Natural killer cell (primary cell): ENCODE measurements at regions not wholly inside any gene's neighbourhood (a gene's known extent, or its start where the extent isn't known, plus 50 kb on each side); places are given as distances from the start of the nearest gene placed in this dataset.

ENCODE experiments used
- ATAC-seq, 3 donors: fragments of 150-1000 bp in 2 of 3; fragments of 200-7000 bp in 1 of 3; cut with Tn5 transposase; 1 replicate in 1 of 3; 2 replicates in 2 of 3; pipeline ENCODE4 v1.10.0; 2021; ENCODE audit warnings: mild to moderate bottlenecking in 2 of 3, moderate library complexity in 2 of 3
- DNase-seq, 2 donors: peaks; one replicate each; pipeline versions ENCODE4 v3.0.0 to v3.0.0-alpha.2; 2013 to 2021; ENCODE audit warnings: mixed read lengths in 1 of 2
- H3K27ac ChIP-seq: one replicate; pipeline ENCODE4 v1.5.1; 2013; ENCODE audit warnings: mild to moderate bottlenecking, low read length
- H3K27me3 ChIP-seq: one replicate; pipeline ENCODE4 v1.6.1; 2013; ENCODE audit warnings: low read length; ENCODE audit not compliant: control insufficient read depth, insufficient read depth
- H3K36me3 ChIP-seq: one replicate; pipeline ENCODE4 v1.6.1; 2013; ENCODE audit warnings: low read length; ENCODE audit not compliant: control insufficient read depth, insufficient read depth
- H3K4me1 ChIP-seq: one replicate; pipeline ENCODE4 v1.6.1; 2013; ENCODE audit warnings: low read length; ENCODE audit not compliant: control insufficient read depth, insufficient read depth
- H3K4me3 ChIP-seq: one replicate; pipeline ENCODE4 v1.5.1; 2013; ENCODE audit warnings: low read length
- H3K9me3 ChIP-seq: one replicate; pipeline ENCODE4 v1.6.1; 2013; ENCODE audit warnings: low read length; ENCODE audit not compliant: control insufficient read depth, insufficient read depth
- H3K27ac Mint-ChIP-seq, 2 donors: one replicate each; pipeline ENCODE4 v1.8.0; 2022; ENCODE audit warnings: mild to moderate bottlenecking in 2 of 2, mixed read lengths in 2 of 2, moderate library complexity in 1 of 2
- H3K27me3 Mint-ChIP-seq, 2 donors: one replicate each; pipeline ENCODE4 v1.8.0; 2022; ENCODE audit warnings: low read depth in 2 of 2, mixed read lengths in 2 of 2
- H3K36me3 Mint-ChIP-seq: one replicate; pipeline ENCODE4 v1.8.0; 2022; ENCODE audit warnings: mixed read lengths
- H3K4me1 Mint-ChIP-seq, 2 donors: one replicate each; pipeline ENCODE4 v1.8.0; 2022; ENCODE audit warnings: mixed read lengths in 2 of 2
- H3K4me3 Mint-ChIP-seq: one replicate; pipeline ENCODE4 v1.8.0; 2022; ENCODE audit warnings: mild to moderate bottlenecking, moderate library complexity, mixed read lengths
- H3K9me3 Mint-ChIP-seq, 2 donors: one replicate each; pipeline ENCODE4 v1.8.0; 2022; ENCODE audit warnings: mixed read lengths in 2 of 2
- CTCF ChIP-seq: fragments of 200-600 bp; IDR thresholded peaks from one replicate; pipeline ENCODE4 v1.8.0; 2022; ENCODE audit warnings: antibody characterized with exemption
- WGBS: methylation state at CpG from one replicate; pipeline ENCODE4 v1.1.7; 2013; ENCODE audit warnings: missing lambda C conversion rate; ENCODE audit not compliant: insufficient coverage; 5-methylcytosine and 5-hydroxymethylcytosine counted together
- intact Hi-C: fragments of 100-400 bp; cut with micrococcal nuclease; formaldehyde crosslinking; loops from one replicate; pipeline ENCODE4 v1.14.2; 2022

DNA sequence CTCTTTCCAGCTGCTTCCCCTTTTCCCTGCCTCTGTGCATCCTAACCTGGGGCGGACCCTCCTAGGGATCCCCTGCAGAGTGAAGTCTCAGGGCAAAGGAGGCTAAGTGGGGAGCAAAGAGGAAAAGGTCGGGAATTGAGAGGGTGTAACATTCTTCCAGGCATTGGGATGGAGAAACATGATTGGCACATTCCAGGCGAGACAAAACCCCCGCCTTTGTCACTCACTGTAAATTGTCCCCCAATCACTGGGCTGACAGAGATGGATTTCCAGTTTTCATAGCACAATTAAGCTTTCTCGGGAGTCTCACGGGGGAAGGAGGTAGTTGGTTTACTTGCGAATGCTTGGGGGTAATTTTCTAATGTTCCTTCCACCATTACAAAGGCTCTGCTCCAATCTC, 74.9 kb downstream of the MIAT start:
- 93% methylated on average over 6 of the region's 7 CpGs for WGBS
- H3K27me3 ChIP-seq = no peaks in the 10 kb centered on the region

DNA sequence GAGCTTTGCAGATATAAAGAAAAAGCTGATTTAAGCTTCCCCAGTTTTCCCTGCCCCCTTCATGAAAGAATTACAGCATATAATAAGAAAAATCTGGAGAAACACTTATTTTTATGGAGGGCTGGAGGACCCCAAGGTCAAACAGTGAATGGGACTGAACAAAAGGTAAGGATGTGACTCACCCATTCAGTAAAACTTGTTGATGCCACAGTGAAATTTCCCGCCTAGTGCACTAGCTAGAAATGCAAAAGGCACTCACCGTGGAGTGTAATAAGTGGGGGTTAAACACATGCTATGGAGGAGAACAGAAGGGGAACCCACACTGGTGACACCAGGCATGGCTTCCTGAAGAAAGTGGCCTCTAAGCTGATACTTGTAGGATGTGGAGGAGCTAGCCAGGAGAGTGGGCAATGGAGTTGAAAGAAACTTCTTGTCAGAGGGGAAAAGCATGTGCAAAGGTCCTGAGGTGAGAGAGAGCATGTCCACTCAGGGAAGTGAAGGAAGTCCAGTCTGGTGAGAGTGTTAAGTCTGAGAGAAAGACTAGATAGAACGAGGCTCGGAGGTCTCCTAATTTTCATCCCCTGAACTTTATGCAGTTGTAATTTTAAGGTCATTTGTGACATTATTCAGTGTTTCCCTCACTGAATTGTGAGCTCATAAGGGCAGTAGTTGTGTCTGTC, 77.1 kb downstream of the MIAT start:
- Histone ChIP-seq H3K4me1 (no peaks in the 10 kb centered on the region), H3K9me3 (no peaks in the 10 kb centered on the region), H3K4me3 (no peak overlapping the region), H3K27ac (no peak overlapping the region), H3K27me3 (no peaks in the 10 kb centered on the region), H3K36me3 (peaks cover 8% of the 10 kb centered on the region)
- no peaks in the 10 kb centered on the region for H3K27me3 Mint-ChIP-seq
- 95% methylated on average over 4 of the region's 4 CpGs for WGBS
- no peak for TF ChIP-seq CTCF
- no peaks in the 10 kb centered on the region for H3K9me3 Mint-ChIP-seq
- H3K4me1 Mint-ChIP-seq = peaks cover 0 to 25% of the 10 kb centered on the region in 2 donors
- intact Hi-C loops = no loop called here
- peak overlapping the region in 1 of 2 donors; percentile 38 for H3K27ac Mint-ChIP-seq
- DNase-seq (no peak), ATAC-seq (no peak)
- no peak overlapping the region for H3K4me3 Mint-ChIP-seq
- H3K36me3 Mint-ChIP-seq = peaks cover 15% of the 10 kb centered on the region

More for the DNA sequence above, 74.9 kb downstream of the MIAT start:
- no peak for DNase-seq
- Mint-ChIP-seq H3K36me3 (peaks cover 10% of the 10 kb centered on the region), H3K27me3 (no peaks in the 10 kb centered on the region), H3K4me1 (peaks cover 9 to 23% of the 10 kb centered on the region in 2 donors), H3K9me3 (no peaks in the 10 kb centered on the region), H3K27ac (no peak overlapping the region), H3K4me3 (no peak overlapping the region)
- intact Hi-C loops = no loop called here
- ATAC-seq = no peak
- H3K4me1 ChIP-seq = no peaks in the 10 kb centered on the region
- no peaks in the 10 kb centered on the region for H3K9me3 ChIP-seq
- H3K36me3 ChIP-seq = peaks cover 10% of the 10 kb centered on the region
- no peak for TF ChIP-seq CTCF
- no peak overlapping the region for H3K27ac ChIP-seq
- H3K4me3 ChIP-seq = no peak overlapping the region

GRCh38 chr22:26735019-26735409, 77.6 kb downstream of the MIAT start:
- Mint-ChIP-seq H3K4me3 (no peak overlapping the region), H3K36me3 (peaks cover 15% of the 10 kb centered on the region), H3K27me3 (no peaks in the 10 kb centered on the region), H3K9me3 (no peaks in the 10 kb centered on the region), H3K27ac (no peak overlapping the region), H3K4me1 (peaks cover 0 to 25% of the 10 kb centered on the region in 2 donors)
- no peak for ATAC-seq
- H3K36me3 ChIP-seq = peaks cover 8% of the 10 kb centered on the region
- WGBS = 96% methylated on average over 3 of the region's 3 CpGs
- no peak overlapping the region for H3K4me3 ChIP-seq
- intact Hi-C loops = no loop called here
- DNase-seq = no peak
- H3K27me3 ChIP-seq = no peaks in the 10 kb centered on the region
- no peak for TF ChIP-seq CTCF
- no peaks in the 10 kb centered on the region for H3K9me3 ChIP-seq
- no peak overlapping the region for H3K27ac ChIP-seq
- no peaks in the 10 kb centered on the region for H3K4me1 ChIP-seq

GRCh38 chr22:26737262-26737661, 79.9 kb downstream of the MIAT start:
- TF ChIP-seq CTCF = no peak
- Mint-ChIP-seq H3K4me3 (no peak overlapping the region), H3K27me3 (no peaks in the 10 kb centered on the region), H3K4me1 (peaks cover 0 to 37% of the 10 kb centered on the region in 2 donors), H3K9me3 (no peaks in the 10 kb centered on the region), H3K36me3 (peaks cover 18% of the 10 kb centered on the region), H3K27ac (no peak overlapping the region)
- H3K27ac ChIP-seq = no peak overlapping the region
- H3K9me3 ChIP-seq = no peaks in the 10 kb centered on the region
- DNase-seq (no peak), ATAC-seq (no peak)
- 100% methylated on average over 1 of the region's 1 CpG for WGBS
- no peaks in the 10 kb centered on the region for H3K4me1 ChIP-seq
- intact Hi-C loops = no loop called here
- peaks cover 8% of the 10 kb centered on the region for H3K36me3 ChIP-seq
- no peak overlapping the region for H3K4me3 ChIP-seq
- H3K27me3 ChIP-seq = no peaks in the 10 kb centered on the region
